Fibroblast of gingiva (primary cell): ENCODE measurements at regions not wholly inside any gene's neighbourhood (a gene's known extent, or its start where the extent isn't known, plus 50 kb on each side); places are given as distances from the start of the nearest gene placed in this dataset.

ENCODE experiments used
- DNase-seq: peaks from one replicate; pipeline ENCODE4 v3.0.0-alpha.2; 2011; ENCODE audit warnings: low read depth

DNA sequence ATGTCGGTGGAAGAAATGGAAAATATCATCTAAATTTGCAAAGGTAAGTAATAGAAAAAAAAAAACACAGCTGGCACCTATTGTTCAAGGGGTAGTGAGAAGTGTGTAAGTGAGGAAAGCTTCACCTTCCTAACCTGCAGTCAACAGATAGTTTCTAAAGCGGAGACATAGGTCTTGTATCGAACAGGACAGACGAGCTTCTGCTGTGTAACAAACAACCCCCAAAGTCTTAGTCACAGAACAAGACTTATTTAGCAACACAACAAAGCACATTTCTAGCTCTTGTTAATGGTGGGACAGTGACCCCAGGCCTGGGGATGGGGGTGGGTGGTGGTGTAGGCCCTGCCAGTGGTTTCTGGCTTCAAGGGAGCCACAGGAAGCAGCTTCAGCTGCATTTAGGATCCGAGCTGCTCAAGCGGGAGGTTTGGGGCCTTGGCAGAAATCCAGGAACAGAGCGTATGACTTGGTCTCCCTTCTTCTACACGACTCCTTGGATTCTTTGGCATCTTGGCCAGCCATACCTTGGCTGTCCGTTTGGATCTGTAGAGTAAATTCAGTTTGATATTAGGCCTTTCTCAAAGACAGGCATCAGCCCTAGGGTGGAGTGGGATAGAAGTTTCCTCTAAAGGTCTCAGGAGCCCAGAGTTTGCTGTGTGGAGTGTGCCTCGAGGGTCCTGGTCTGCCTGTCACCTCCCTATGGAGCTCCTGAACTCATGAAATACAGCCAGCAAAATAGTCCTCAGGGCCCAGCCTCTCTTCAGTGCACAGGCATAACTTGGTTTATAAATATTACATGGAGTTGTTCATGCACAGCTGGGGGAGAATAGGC lies 56.9 kb upstream of the SHH start:
- DNase-seq = no peak

DNA sequence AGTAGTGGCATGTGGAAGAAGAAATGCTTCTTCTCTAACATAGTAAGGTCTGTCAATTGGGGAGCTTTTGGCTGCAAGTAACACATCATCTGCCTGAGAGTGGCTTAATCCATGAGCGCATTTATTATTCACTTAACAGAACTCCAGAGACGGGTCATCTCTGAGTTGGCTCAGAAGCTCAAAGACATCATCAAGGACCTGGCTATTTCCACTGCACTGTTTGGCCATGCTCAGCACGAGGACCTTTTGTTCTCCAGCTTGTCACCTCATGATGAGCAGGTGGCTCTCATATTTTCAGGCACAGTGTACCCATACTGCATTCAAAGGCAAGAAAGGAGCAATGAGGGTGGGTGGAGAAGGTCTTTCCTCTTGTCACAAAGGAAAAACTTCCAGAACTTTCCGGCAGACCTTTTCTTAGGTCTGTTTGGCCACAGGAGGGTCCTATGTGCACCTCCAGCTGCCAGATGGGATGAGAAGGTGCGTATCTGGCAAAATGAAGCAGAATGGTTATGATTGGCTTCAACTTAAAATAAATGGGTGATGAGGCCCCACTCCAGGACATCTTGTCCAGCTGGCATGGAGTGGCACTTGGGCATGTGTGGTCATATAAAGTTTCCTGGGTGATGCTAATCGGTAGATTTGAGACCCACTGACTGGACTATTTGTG lies 55.6 kb upstream of the SHH start:
- DNase-seq = no peak

DNA sequence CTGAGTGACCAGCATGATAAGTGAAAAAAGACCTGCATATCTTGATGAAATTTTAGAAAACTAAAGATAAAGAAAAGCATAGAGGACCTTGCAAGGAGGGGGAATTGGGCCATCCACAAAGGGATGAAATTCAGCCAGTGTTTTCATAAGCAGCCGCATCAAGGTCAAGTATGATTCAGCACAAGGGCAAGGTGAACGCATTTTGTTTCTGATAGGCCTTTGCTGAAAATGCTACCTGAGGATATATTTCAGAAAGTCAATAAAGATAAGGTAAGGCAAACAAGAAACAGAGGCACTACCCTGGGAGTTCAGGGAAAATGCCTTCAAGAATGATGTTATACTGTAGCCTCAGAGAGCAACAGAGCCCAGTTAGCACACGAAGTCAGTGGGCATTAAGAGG lies 55.0 kb upstream of the SHH start:
- no peak for DNase-seq

DNA sequence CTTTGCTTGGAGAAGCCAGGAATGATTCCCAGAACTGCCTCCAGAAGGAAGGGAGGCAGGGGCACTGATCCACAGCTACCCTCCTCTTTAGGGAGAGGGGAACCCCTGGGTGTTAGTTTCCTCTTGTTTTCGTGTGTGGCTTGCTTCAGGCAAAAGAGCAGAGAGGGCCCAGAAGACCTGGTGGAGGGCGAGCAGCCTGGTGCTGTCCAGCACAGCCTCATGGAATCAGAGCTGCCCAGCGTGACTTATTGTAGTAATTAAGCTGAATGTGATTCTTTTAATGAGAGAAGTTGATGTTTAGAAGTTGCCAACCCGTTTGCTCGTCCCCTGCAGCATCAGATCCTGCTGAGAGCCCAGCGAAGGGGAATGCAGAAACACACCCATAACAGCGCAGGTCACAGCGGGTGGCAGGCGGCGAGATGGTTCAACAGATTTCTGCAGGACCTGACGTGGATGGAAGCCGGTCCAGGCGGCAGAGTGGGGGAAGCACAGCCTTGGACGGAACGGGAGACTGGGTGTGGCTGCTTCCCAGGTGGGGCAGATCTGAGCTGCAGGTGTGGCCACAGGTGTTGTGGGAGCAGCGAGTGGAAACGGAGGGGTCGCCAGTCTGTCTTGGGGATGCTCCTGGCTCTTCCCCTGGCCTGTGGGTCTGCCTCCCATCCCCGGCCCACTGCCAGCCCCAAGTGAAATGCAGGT lies 53.7 kb upstream of the SHH start:
- no peak for DNase-seq

DNA sequence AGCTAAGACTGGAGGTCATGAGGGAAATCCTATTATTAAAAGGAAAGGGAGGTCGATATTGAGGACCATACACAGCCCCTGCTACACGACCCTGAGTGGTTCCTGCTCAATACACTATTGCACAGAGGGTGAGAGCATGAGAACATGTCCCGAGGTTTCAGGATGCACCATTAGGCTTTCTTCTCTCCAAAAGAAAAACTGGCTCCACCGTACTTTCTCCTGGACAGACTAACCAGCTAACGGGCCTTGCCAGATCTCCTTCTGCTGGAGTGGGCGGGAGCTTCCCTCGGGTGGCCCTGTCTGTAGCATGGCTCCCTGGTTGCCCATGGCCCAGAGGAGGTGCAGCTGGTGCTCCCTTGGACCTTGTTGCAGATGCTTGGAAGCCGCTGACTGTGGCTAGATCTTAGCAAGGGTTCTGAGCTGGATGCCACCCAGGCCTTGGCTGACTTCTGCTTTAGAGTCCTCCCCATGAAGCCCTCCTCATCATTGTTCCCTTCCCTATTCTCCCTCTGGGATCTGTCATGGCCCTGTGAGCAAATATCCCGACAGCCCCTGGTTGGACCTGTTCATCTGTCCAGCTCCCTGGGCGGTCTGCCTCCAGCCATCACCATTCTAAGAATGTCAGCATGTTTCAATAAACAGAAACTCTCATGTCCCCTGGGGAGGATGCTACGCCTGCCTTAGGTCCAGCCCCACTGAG lies 52.9 kb upstream of the SHH start:
- DNase-seq = no peak

DNA sequence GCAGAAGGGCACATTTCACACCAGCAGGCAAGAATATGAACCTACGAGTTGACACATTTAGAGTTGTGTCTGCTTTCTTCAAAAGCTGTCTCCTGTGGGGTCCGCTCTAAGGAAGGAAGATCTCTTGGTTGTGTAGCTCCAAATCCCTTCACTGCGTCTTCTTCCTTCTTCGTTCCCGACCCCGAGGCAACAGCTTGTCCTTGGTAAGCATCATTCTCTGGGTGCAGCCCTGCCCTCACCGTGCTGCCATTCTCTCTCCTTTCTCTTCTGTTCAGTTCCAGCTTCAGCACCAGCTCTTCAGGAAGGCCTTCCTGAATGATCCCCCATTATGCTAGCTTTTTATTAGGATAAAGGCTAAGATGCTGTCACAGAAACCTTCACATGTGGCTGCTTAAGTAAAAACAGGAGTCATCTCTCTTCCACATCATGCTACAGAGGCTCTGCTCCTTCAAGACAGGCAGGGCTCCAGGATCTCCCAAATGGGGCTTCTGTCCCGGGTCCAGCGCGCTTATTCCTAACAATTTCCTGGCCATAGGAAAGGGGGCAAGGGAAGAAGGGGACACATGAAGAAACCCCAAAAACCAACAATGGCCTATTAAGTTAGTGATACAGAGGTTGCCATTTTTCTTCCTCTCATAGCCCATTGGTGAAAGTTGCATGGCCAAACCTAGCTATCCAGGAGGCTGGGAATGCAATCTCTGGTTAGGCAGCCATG lies 52.2 kb upstream of the SHH start:
- no peak for DNase-seq

DNA sequence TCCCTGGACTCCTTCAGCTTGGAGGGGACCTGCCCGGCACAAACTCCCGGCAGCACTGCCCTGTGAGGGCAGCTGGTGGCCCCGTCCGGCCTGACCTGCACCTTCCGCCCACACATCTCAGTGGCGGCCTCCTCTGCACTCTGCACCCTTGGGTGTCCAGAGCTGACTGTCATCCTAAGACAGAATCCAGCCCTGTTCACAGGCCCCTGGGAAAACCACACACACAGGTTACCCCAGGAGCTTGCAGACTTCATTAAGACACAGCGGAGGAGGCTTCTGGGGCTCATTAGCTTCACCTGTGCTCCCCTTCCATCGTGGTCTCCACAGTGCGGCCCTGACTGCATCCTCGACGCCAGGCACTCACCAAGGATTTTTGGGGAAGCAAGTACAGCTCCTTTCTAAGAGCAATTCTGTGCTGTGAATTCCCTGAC lies 51.5 kb upstream of the SHH start:
- no peak for DNase-seq

DNA sequence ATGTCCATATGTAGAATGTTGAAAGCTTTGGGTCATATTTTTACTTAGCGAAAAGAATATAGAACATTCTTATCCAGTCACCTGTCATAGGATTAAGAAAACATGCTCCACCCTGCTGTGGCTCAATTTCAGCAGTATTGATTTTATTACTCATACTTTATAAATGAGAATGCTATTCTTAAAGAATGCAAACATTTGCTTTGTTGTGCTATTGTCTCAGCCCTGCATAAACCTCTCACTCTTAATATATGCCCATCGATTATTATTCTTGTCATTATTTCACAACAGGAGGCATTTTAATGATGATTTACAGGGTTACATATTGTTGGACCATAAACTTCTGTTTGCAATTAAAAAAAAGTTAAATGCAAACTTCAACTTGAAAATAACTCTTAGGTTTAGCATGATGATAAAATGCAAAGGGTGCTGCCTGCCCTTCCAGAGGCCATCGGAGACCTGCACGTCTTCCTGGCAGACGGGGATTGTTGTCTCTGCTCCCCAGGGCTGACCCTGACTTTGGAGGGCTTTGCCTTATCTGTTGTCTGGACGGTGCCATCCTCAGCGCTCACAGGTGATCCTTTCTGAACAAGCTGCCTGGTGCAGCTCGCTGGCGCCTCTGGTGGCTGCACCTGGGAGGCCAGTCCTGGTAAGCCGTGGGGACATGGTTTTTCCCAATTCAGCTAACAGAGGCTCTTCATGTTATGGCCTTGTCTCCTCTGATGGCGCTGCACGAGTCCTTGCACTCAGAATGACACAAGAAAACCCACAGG lies 50.0 kb upstream of the SHH start:
- no peak for DNase-seq
